Fibroblast of pulmonary artery (primary cell): ENCODE measurements at regions not wholly inside any gene's neighbourhood (a gene's known extent, or its start where the extent isn't known, plus 50 kb on each side); places are given as distances from the start of the nearest gene placed in this dataset.

ENCODE experiments used
- DNase-seq: peaks from one replicate; pipeline ENCODE4 v3.0.0-alpha.2; 2010; ENCODE audit warnings: low read depth
- H3K4me3 ChIP-seq: replicated peaks from 2 replicates; pipeline ENCODE4 v1.5.1; 2011; ENCODE audit warnings: low read depth, mild to moderate bottlenecking, control low read depth, low read length, moderate library complexity
- TF ChIP-seq, protein P1 (sequence below): IDR thresholded peaks from 2 replicates; pipeline ENCODE4 v1.5.1; 2011; ENCODE audit warnings: mild to moderate bottlenecking, control low read depth, low read length, inconsistent platforms; ENCODE audit errors: missing control alignments

DNA sequence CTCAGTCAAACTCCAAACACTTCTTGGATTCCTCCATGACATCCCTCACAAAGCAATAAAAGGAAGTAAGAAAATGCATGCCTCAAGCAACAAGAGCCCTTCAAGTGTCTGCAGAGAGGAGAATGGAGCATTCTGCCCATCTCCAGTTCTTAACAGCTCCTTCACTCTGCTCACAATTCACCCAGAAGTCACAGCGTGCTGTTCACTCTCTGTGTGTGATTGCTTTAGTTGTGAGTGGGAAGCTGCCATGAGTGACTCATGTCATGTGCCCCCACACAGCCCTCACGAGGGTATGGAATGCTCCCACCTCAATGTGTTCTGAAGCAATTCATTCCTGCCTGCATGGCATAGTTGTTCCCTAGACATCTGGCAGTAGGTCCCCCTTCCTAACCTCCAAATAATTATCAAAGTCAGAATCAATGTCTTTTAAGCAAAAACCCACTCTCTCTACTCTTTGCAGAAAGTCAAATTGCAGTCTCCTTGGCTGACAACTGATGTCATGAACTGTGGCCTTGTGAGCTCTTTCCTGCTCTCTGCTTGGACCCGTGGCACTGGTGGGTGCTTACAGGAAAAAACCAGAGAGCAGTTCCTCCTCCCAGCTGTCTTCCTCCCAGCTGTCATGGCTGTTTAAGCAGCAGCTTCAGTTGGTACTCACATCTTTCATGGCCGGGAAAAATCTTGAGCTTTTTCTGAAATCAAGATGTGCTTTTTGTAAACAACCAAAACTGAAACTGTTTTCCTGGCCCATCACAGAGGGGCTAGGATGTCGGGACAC is 112.1 kb upstream of the SPON1 start:
- TF ChIP-seq, protein P1, sequence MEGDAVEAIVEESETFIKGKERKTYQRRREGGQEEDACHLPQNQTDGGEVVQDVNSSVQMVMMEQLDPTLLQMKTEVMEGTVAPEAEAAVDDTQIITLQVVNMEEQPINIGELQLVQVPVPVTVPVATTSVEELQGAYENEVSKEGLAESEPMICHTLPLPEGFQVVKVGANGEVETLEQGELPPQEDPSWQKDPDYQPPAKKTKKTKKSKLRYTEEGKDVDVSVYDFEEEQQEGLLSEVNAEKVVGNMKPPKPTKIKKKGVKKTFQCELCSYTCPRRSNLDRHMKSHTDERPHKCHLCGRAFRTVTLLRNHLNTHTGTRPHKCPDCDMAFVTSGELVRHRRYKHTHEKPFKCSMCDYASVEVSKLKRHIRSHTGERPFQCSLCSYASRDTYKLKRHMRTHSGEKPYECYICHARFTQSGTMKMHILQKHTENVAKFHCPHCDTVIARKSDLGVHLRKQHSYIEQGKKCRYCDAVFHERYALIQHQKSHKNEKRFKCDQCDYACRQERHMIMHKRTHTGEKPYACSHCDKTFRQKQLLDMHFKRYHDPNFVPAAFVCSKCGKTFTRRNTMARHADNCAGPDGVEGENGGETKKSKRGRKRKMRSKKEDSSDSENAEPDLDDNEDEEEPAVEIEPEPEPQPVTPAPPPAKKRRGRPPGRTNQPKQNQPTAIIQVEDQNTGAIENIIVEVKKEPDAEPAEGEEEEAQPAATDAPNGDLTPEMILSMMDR = no peak
- H3K4me3 ChIP-seq = no peak overlapping the region
- DNase-seq = no peak

DNA sequence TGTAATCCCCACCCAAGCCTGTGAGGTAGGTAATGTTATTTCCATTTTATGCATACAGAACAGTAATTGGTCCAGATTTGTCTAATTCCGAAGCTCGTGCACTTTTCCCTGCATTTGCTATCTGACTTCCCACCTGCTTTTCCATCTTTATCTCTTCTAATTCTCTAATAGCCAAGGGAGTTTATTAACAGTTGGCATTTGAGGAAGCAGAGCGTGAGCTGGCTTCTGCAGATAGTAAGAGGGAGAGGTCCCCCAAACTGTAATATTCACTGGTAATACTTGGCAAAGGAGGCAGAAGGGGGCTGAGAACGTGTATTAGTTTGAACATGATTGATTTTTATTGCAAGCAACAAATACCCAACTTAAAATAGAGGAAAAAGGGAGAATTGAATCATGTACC is 110.8 kb upstream of the SPON1 start:
- TF ChIP-seq, protein P1 = no peak
- no peak overlapping the region for H3K4me3 ChIP-seq
- DNase-seq = no peak

DNA sequence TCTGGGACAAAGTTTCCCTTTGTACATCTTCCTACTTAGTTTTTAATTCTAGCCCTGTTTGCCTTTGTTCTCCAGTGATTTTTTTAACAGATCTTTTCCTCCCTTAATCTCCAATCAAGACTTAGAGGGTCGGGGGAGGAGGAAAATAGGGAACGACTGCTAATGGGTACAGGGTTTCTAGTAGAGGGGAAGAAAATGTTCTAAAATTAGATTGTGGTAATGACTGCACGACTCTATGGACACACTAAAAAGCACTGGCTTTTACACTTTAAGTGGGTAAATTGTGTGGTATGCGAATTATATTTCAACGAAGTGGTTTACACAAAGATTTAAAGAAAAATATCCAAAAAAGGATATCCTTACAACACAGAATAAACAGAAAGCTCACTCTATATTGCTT is 110.0 kb upstream of the SPON1 start:
- no peak overlapping the region for H3K4me3 ChIP-seq

DNA sequence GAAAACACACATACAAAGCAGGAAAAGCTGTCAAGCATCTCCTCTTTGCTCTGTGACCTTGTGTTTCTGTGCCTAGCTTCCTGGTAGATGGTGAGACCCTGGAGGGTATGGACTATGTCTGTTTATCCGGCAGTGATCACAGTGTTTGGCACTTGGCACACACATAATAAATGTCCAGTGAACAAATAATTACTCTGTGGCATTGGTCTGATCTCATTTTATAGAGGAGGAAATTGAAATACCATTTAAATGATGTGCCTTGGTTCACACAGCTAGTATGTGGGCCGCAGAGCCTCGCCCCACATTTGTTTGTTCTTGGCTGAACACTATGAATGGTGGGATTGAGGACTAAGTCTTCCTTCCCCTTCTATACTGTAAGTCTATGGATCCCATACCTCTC is 104.7 kb upstream of the SPON1 start:
- TF ChIP-seq, protein P1 = no peak
- H3K4me3 ChIP-seq = no peak overlapping the region
- no peak for DNase-seq

More for the DNA sequence above, 110.0 kb upstream of the SPON1 start:
- TF ChIP-seq, protein P1 = no peak
- DNase-seq = no peak

DNA sequence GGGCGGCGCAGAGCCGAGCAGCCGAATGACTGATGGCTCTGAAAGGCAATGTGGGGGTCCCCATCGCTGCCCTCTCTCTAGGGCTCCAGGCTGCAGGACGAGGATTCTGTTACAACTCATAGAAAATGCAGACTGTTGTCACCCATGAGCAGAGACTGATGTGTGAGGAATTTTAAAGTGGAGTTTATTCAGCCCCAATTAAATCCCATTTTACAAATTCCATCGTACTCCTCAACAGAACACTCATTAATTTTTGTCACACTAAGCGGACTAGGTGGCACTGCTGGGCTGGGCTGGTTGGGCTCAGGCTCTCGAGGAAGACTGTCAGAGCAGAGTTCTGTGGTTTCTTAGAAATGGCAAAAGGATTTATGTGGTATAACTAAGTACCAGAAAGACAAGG is 102.6 kb upstream of the SPON1 start:
- no peak overlapping the region for H3K4me3 ChIP-seq
- DNase-seq = no peak
- TF ChIP-seq, protein P1 = no peak

DNA sequence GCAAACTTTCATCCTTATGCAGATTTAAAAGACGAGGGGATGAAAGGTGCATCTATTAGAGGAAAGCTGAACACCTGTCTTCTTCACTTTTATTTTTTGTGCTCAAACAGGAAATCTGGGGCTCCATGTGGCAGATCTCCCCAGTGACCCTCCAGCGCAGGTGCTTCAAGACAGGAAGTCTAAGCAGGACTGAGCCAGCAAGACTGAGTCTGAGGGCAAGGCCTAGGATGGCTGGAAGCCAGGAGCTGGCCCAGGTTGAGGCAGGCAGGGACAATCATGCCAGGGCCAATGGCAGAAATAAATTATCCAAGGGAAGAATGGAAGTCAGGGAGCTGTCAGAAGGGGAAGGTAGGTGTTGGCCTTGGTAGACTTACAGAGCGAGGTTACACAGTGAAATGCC is 101.1 kb upstream of the SPON1 start:
- TF ChIP-seq, protein P1 = no peak
- no peak for DNase-seq
- no peak overlapping the region for H3K4me3 ChIP-seq

DNA sequence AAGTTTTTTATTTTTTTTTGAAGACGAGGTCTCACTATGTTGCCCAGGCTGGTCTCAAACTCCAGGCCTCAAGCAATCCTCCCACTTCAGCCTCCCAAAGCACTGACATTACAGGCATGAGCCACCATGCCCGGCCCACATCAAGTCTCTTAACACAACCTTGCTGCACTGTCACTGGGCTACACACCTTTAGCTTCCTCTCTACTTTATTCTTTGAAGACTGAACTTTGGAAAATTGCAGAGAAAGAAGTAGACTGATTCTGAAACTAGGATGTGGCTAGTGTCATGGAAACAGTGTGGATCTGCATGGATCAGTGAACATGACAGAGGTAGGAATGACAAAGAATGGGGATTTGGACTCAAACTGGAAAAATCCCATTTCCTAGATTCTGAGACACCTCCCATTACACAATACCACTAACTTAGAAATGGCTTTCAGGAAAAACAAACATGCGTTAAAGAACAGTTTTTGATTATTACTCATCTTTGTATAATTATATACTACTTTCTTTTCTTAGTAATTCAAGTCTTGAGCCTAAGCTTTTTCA is 99.6 kb upstream of the SPON1 start:
- TF ChIP-seq, protein P1 = no peak
- no peak overlapping the region for H3K4me3 ChIP-seq
- no peak for DNase-seq
